IPS-NIHi7 (cell line): ENCODE measurements at regions not wholly inside any gene's neighbourhood (a gene's known extent, or its start where the extent isn't known, plus 50 kb on each side); places are given as distances from the start of the nearest gene placed in this dataset.
"Not testable (repeated sequence)": the region's sequence is repeated elsewhere in the genome, so short reads cannot be mapped to it uniquely, and the experiment has no call there.

Experiments
- DNase-seq: peaks from one replicate; pipeline ENCODE4 v3.0.0; 2012; ENCODE audit warnings: mixed read lengths; ENCODE audit errors: extremely low spot score

GRCh38 chr4:123217664-123218063, 178.9 kb upstream of the SPRY1 start:
- no peak for DNase-seq

- DNase-seq, result no peak
Observed at GRCh38 chr4:123218981-123219380, 177.6 kb upstream of the SPRY1 start.

- DNase-seq, result no peak
Observed at GRCh38 chr4:123229286-123229685, 167.3 kb upstream of the SPRY1 start.

GRCh38 chr4:123230061-123230460, 166.5 kb upstream of the SPRY1 start:
- DNase-seq, result no peak

GRCh38 chr4:123232439-123232838, 164.2 kb upstream of the SPRY1 start:
- no peak for DNase-seq

GRCh38 chr4:123233136-123233768, 163.3 kb upstream of the SPRY1 start:
- DNase-seq, result no peak

GRCh38 chr4:123234955-123235354, 161.6 kb upstream of the SPRY1 start:
- no peak for DNase-seq

- DNase-seq, result no peak
Observed at GRCh38 chr4:123235431-123235830, 161.2 kb upstream of the SPRY1 start.

GRCh38 chr4:123236606-123237005, 160.0 kb upstream of the SPRY1 start:
- no peak for DNase-seq

GRCh38 chr4:123240286-123240685, 156.3 kb upstream of the SPRY1 start:
- not testable (repeated sequence) for DNase-seq

- DNase-seq, result not testable (repeated sequence)
Observed at GRCh38 chr4:123243220-123243619, 153.4 kb upstream of the SPRY1 start.

GRCh38 chr4:123244137-123244536, 152.5 kb upstream of the SPRY1 start:
- no peak for DNase-seq

- DNase-seq, result no peak
Observed at GRCh38 chr4:123246085-123246484, 150.5 kb upstream of the SPRY1 start.

- DNase-seq, result no peak
Observed at GRCh38 chr4:123248085-123248659, 148.4 kb upstream of the SPRY1 start.

GRCh38 chr4:123249821-123250220, 146.8 kb upstream of the SPRY1 start:
- DNase-seq, result no peak

GRCh38 chr4:123250843-123251242, 145.8 kb upstream of the SPRY1 start:
- no peak for DNase-seq

- DNase-seq, result no peak
Observed at GRCh38 chr4:123255971-123256370, 140.6 kb upstream of the SPRY1 start.

- DNase-seq, result no peak
Observed at GRCh38 chr4:123256901-123257300, 139.7 kb upstream of the SPRY1 start.

GRCh38 chr4:123257591-123257990, 139.0 kb upstream of the SPRY1 start:
- no peak for DNase-seq

- no peak for DNase-seq
Observed at GRCh38 chr4:123259676-123260646, 136.6 kb upstream of the SPRY1 start.

GRCh38 chr4:123260653-123261052, 135.9 kb upstream of the SPRY1 start:
- DNase-seq, result no peak

GRCh38 chr4:123262080-123262479, 134.5 kb upstream of the SPRY1 start:
- DNase-seq, result no peak

GRCh38 chr4:123265443-123265842, 131.2 kb upstream of the SPRY1 start:
- DNase-seq, result no peak
